ENCODE measurements at regions not wholly inside any gene's neighbourhood (a gene's known extent, or its start where the extent isn't known, plus 50 kb on each side); places are given as distances from the start of the nearest gene placed in this dataset.

DNA sequence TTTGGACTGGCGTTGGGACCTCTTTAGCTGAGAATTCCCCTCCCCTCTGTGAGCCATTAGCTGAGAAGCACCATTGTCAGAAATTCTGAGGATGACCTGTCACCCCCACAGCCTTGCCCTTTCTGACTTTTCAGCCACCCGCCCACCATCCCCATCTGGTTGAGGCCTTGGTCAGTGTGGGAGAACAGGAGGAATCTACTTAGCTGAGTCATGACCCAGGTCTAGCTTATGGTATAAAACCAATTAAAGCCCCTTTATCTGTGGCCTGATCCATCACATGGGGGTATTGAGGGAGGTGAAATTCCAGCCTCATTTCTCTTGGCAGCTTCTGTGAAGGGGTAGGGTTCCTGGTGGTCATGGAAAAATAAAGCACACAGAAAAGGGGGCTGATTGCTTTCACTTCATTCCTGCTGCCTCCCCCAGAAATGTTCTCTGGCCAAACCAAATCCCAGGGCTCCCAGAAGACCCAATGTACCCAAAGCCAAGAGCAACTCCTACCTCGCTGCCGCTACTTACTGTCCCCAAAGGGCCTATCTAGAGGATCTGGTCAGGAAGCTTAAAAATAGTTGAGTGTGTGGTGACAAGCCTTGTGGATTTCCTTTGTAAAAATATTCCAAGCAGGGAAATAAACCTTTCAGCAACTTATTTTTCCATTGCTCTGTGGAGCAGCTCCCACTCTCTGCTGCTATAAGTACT is 174.8 kb upstream of the TNC start:
- TF ChIP-seq, protein P1, sequence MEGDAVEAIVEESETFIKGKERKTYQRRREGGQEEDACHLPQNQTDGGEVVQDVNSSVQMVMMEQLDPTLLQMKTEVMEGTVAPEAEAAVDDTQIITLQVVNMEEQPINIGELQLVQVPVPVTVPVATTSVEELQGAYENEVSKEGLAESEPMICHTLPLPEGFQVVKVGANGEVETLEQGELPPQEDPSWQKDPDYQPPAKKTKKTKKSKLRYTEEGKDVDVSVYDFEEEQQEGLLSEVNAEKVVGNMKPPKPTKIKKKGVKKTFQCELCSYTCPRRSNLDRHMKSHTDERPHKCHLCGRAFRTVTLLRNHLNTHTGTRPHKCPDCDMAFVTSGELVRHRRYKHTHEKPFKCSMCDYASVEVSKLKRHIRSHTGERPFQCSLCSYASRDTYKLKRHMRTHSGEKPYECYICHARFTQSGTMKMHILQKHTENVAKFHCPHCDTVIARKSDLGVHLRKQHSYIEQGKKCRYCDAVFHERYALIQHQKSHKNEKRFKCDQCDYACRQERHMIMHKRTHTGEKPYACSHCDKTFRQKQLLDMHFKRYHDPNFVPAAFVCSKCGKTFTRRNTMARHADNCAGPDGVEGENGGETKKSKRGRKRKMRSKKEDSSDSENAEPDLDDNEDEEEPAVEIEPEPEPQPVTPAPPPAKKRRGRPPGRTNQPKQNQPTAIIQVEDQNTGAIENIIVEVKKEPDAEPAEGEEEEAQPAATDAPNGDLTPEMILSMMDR (IDR thresholded peaks at IDR 0.05; ENCODE audit: insufficient read depth, low read length), result no peak
- no peak for DNase-seq (ENCODE audit: low read depth)

DNA sequence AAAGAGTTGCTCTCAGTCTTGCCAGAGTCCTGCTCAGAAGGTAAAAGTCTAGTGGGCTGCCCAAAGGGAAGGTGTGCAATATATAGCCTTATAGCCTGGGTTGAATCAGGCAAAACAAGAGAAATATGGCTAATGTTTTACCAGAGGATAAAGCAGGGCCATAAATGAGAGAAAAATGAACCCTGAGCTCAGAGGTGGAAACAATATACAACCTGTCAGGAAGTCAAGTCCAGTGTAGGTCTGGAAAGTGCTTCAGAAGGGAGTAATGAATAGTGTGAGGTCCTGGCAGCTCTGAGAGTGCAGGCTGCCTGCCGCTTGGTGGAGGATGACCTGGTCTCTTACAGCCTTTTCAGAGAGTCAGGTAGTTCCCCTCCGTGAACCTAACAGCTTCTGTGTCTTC is 177.8 kb upstream of the TNC start:
- H3K4me3 ChIP-seq (ENCODE audit: low read depth, low read length), result no peak overlapping the region
- no peak for DNase-seq (ENCODE audit: low read depth)
- TF ChIP-seq, protein P1 (IDR thresholded peaks at IDR 0.05; ENCODE audit: insufficient read depth, low read length), result no peak

More for the DNA sequence above, 174.8 kb upstream of the TNC start:
- H3K4me3 ChIP-seq (ENCODE audit: low read depth, low read length), result no peak overlapping the region

DNA sequence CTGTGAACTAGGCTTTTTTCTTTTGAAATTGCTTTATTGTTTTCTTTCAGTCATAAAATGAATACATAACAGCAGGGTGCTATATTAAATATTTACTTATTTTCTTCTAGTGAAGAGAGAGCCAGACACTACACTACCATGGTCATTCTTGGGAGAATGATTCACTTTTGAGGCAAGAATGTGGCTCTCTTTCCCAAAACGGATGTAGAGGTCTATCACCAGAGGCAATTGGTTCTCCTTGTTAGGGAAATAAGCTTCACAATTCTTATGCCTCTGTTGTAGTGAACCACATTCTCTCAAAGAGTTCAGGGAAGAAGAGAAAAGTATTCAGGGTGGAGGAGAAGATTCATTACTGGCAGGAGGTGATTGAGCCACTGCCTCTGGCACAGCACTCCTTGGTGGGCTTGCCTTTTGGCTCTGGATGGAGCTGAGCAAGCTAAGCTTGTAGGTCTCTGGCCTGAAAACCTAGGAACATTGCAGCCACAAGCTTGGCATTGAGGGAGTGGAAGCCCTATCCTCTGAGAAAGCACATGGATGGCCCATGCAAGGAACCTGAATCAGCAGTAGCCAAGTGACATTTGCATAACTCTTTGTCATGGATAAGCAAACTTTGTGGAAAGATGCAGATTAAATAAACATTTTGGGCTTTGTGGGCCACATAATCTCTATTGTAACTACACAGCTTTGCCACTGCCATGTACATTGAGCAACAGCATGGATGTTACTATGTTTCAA is 179.0 kb upstream of the TNC start:
- TF ChIP-seq, protein P1 (IDR thresholded peaks at IDR 0.05; ENCODE audit: insufficient read depth, low read length), result no peak
- DNase-seq (ENCODE audit: low read depth), result no peak
- no peak overlapping the region for H3K4me3 ChIP-seq (ENCODE audit: low read depth, low read length)

DNA sequence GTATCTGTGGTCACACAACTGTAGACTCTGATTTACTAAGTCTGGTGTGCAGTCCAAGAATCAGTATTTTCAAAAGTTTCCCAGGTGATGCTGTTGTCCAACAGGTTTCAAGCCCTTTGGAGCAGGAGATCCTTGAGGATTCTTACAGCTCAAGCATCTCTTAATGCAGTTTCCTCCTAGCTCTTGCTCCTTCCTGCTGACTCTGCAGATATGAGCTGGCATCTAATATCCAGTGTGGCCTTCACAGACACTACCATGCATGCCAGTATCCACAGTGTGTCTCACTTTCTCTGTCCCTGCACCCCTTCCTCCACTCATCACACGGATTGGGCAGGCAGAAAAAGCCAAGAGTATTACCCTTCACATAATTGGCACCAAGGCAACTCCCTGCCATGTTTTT is 182.2 kb upstream of the TNC start:
- DNase-seq (ENCODE audit: low read depth), result no peak
- no peak overlapping the region for H3K4me3 ChIP-seq (ENCODE audit: low read depth, low read length)
- TF ChIP-seq, protein P1 (IDR thresholded peaks at IDR 0.05; ENCODE audit: insufficient read depth, low read length), result no peak

DNA sequence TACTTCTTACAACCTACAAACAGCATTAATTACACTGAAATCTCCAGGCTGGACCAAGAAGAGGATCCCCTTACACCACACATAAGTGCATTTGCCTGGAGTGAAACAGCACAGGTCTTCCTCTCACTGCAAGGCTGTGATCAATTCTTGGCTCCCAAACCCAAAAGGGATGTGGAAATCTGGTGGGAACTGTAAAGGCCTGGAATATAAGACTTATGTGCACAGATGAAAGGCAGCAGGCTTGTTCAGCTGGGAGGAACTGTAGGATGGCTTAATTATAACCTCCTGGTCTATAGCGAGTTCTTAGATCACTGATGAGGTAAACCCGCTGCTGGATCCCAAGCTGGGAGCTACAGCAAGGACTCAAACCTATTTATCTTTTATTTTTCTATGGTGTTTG is 182.9 kb upstream of the TNC start:
- DNase-seq (ENCODE audit: low read depth), result no peak
- TF ChIP-seq, protein P1 (IDR thresholded peaks at IDR 0.05; ENCODE audit: insufficient read depth, low read length), result no peak
- H3K4me3 ChIP-seq (ENCODE audit: low read depth, low read length), result no peak overlapping the region

DNA sequence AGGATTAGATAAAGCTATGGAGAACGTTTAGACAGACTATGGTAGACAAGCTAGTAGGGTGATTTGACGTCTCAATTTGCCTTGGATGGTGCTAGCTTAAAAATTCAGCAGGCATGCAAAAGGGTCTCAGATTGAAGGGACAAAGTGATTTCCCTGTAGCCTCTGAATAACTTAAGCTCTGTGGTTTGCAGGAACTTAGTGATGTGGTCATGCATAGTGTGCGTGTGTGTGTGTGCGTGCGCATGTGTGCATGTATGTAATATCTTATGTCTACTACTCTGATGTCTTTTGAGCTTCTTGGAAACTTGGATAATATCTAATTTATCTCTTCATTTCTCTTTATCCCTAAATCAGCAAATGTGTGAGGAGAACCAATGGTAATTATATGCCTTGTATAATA is 183.6 kb upstream of the TNC start:
- DNase-seq (ENCODE audit: low read depth), result no peak
- TF ChIP-seq, protein P1 (IDR thresholded peaks at IDR 0.05; ENCODE audit: insufficient read depth, low read length), result no peak

More for the DNA sequence above, 183.6 kb upstream of the TNC start:
- no peak overlapping the region for H3K4me3 ChIP-seq (ENCODE audit: low read depth, low read length)

All from fibroblast of the aortic adventitia (primary cell).